H1 (cell line): ENCODE measurements at regions not wholly inside any gene's neighbourhood (a gene's known extent, or its start where the extent isn't known, plus 50 kb on each side); places are given as distances from the start of the nearest gene placed in this dataset.

ENCODE experiments used
- CHD1 ChIP-seq: IDR thresholded peaks from 2 replicates; pipeline ENCODE4 v1.6.1; 2012; ENCODE audit warnings: low read depth, low read length, improper control_type of control experiment
- CHD7 ChIP-seq: fragments of 300-600 bp; sonication (generic); IDR thresholded peaks from 2 replicates; pipeline ENCODE4 v1.7.1; 2012; ENCODE audit warnings: low read length, moderate library complexity, mild to moderate bottlenecking, inconsistent platforms; ENCODE audit not compliant: insufficient replicate concordance
- E2F6 ChIP-seq: IDR thresholded peaks from 2 replicates; pipeline ENCODE4 v1.6.1; 2012; ENCODE audit warnings: inconsistent platforms
- EP300 ChIP-seq, 2 experiments: IDR thresholded peaks; 1 replicate in 1 of 2; 2 replicates in 1 of 2; pipeline ENCODE4 v1.6.1; 2011 to 2012; ENCODE audit warnings: low read depth in 2 of 2, low read length in 2 of 2, mild to moderate bottlenecking in 2 of 2, borderline replicate concordance in 1 of 2, inconsistent platforms in 1 of 2, moderate library complexity in 1 of 2
- NANOG ChIP-seq: IDR thresholded peaks from 2 replicates; pipeline ENCODE4 v1.6.1; 2011; ENCODE audit warnings: low read length, low read depth, mild to moderate bottlenecking, inconsistent platforms; ENCODE audit not compliant: insufficient read depth, poor library complexity, severe bottlenecking
- SP4 ChIP-seq: IDR thresholded peaks from 2 replicates; pipeline ENCODE4 v1.6.1; 2012; ENCODE audit warnings: low read length, inconsistent platforms
- SRF ChIP-seq: IDR thresholded peaks from 2 replicates; pipeline ENCODE4 v1.6.1; 2011; ENCODE audit warnings: mild to moderate bottlenecking, low read depth, low read length, moderate library complexity

GRCh38 chr2:149773006-149773405 lies 185.4 kb upstream of the MMADHC start (continued):
- TF ChIP-seq CHD7 (no peak), NANOG (no peak), SP4 (no peak), SRF (no peak), E2F6 (no peak), CHD1 (no peak), EP300 (IDR thresholded peaks at IDR 0.05; ENCODE audit: borderline replicate concordance in 1 of 2, low read depth in 2 of 2, low read length in 2 of 2) (no peak)
